CD8-positive, alpha-beta memory T cell (primary cell): ENCODE measurements at regions not wholly inside any gene's neighbourhood (a gene's known extent, or its start where the extent isn't known, plus 50 kb on each side); places are given as distances from the start of the nearest gene placed in this dataset.

Experiments
- CTCF ChIA-PET: fragments of 350-600 bp; sonication (Branson Sonifier 250); formaldehyde crosslinking; loops from one replicate; lab custom pipeline; 2021; ENCODE audit warnings: antibody characterized with exemption; lab: Charles Lee
- POLR2A ChIA-PET: fragments of 350-600 bp; sonication (Branson Sonifier 250); formaldehyde crosslinking; loops from one replicate; lab custom pipeline; 2021; ENCODE audit warnings: antibody characterized with exemption; lab: Charles Lee
- DNase-seq, 5 donors: peaks; one replicate each; pipeline versions ENCODE4 v3.0.0 to v3.0.0-alpha.2; 2020 to 2022; ENCODE audit warnings: mixed read lengths in 1 of 5
- H3K27ac ChIP-seq: one replicate; pipeline ENCODE4 v1.7.0; 2013; ENCODE audit warnings: low read depth, mild to moderate bottlenecking, low read length, moderate library complexity
- H3K27me3 ChIP-seq: 2 replicates; pipeline ENCODE4 v1.7.0; 2013; ENCODE audit warnings: low read length, mild to moderate bottlenecking; ENCODE audit not compliant: insufficient read depth, poor library complexity, severe bottlenecking
- H3K36me3 ChIP-seq: 2 replicates; pipeline ENCODE4 v1.7.0; 2013; ENCODE audit warnings: mild to moderate bottlenecking, low read length, moderate library complexity; ENCODE audit not compliant: insufficient read depth
- H3K4me1 ChIP-seq: 2 replicates; pipeline ENCODE4 v1.7.0; 2013; ENCODE audit warnings: mild to moderate bottlenecking, low read length, moderate library complexity; ENCODE audit not compliant: insufficient read depth
- H3K4me3 ChIP-seq: 2 replicates; pipeline ENCODE4 v1.7.0; 2013; ENCODE audit warnings: mild to moderate bottlenecking, low read length
- H3K9me3 ChIP-seq: 2 replicates; pipeline ENCODE4 v1.7.0; 2013; ENCODE audit warnings: mild to moderate bottlenecking, low read length
- H3K27ac Mint-ChIP-seq, 8 donors: one replicate each; pipeline ENCODE4 v1.8.0; 2020 to 2021; ENCODE audit warnings: mixed read lengths in 8 of 8, mild to moderate bottlenecking in 6 of 8, inconsistent platforms in 3 of 8, moderate library complexity in 3 of 8
- H3K27me3 Mint-ChIP-seq, 2 donors: one replicate each; pipeline ENCODE4 v1.8.0; 2020 to 2021; ENCODE audit warnings: mixed read lengths in 2 of 2, mild to moderate bottlenecking in 1 of 2, moderate library complexity in 1 of 2
- H3K36me3 Mint-ChIP-seq, 3 donors: one replicate each; pipeline ENCODE4 v1.8.0; 2020 to 2021; ENCODE audit warnings: mixed read lengths in 3 of 3, inconsistent platforms in 1 of 3, mild to moderate bottlenecking in 1 of 3
- H3K4me1 Mint-ChIP-seq, 3 donors: one replicate each; pipeline ENCODE4 v1.8.0; 2020 to 2021; ENCODE audit warnings: mixed read lengths in 3 of 3, inconsistent platforms in 1 of 3, mild to moderate bottlenecking in 1 of 3
- H3K4me3 Mint-ChIP-seq, 7 donors: one replicate each; pipeline ENCODE4 v1.8.0; 2020 to 2021; ENCODE audit warnings: mixed read lengths in 7 of 7, mild to moderate bottlenecking in 6 of 7, moderate library complexity in 4 of 7, inconsistent platforms in 2 of 7
- H3K9me3 Mint-ChIP-seq, 5 donors: one replicate each; pipeline ENCODE4 v1.8.0; 2020 to 2022; ENCODE audit warnings: mixed read lengths in 5 of 5, mild to moderate bottlenecking in 3 of 5, moderate library complexity in 2 of 5, inconsistent platforms in 1 of 5

- POLR2A ChIA-PET, result no interaction called here
- H3K27ac Mint-ChIP-seq, result no peak overlapping the region
- CTCF ChIA-PET, result no interaction called here
Observed at GRCh38 chr15:25536801-25537611, 98.2 kb upstream of the UBE3A start.

GRCh38 chr15:25535866-25536265 lies 97.0 kb upstream of the UBE3A start:
- Mint-ChIP-seq H3K27ac (no peak overlapping the region), H3K9me3 (peaks cover 0 to 27% (median 18%) of the 10 kb centered on the region in 5 donors), H3K36me3 (peaks cover 0 to 3% (median 0%) of the 10 kb centered on the region in 3 donors), H3K4me1 (no peaks in the 10 kb centered on the region), H3K27me3 (peaks cover 2 to 3% of the 10 kb centered on the region in 2 donors), H3K4me3 (no peak overlapping the region)
- no peaks in the 10 kb centered on the region for H3K4me1 ChIP-seq
- H3K27me3 ChIP-seq, result no peaks in the 10 kb centered on the region
- no peaks in the 10 kb centered on the region for H3K9me3 ChIP-seq
- ChIA-PET POLR2A (no interaction called here), CTCF (no interaction called here)
- H3K27ac ChIP-seq, result no peak overlapping the region
- DNase-seq, result no peak
- no peaks in the 10 kb centered on the region for H3K36me3 ChIP-seq
- no peak overlapping the region for H3K4me3 ChIP-seq

More at GRCh38 chr15:25536801-25537611, 98.2 kb upstream of the UBE3A start:
- H3K27me3 ChIP-seq, result no peaks in the 10 kb centered on the region
- Mint-ChIP-seq H3K27me3 (peaks cover 0 to 3% of the 10 kb centered on the region in 2 donors), H3K36me3 (no peaks in the 10 kb centered on the region), H3K4me3 (no peak overlapping the region), H3K4me1 (no peaks in the 10 kb centered on the region), H3K9me3 (peaks cover 0 to 25% (median 14%) of the 10 kb centered on the region in 5 donors)
- DNase-seq, result no peak
- H3K4me1 ChIP-seq, result no peaks in the 10 kb centered on the region
- no peak overlapping the region for H3K27ac ChIP-seq
- H3K9me3 ChIP-seq, result no peaks in the 10 kb centered on the region
- H3K4me3 ChIP-seq, result no peak overlapping the region
- H3K36me3 ChIP-seq, result no peaks in the 10 kb centered on the region

GRCh38 chr15:25534293-25534692 lies 95.5 kb upstream of the UBE3A start:
- CTCF ChIA-PET, result no interaction called here
- Histone ChIP-seq H3K27ac (no peak overlapping the region), H3K9me3 (no peaks in the 10 kb centered on the region), H3K27me3 (no peaks in the 10 kb centered on the region), H3K36me3 (no peaks in the 10 kb centered on the region), H3K4me1 (no peaks in the 10 kb centered on the region), H3K4me3 (no peak overlapping the region)
- H3K9me3 Mint-ChIP-seq, result peaks cover under 1 to 29% (median 23%) of the 10 kb centered on the region in 5 donors
- H3K27ac Mint-ChIP-seq, result no peak overlapping the region
- no peaks in the 10 kb centered on the region for H3K4me1 Mint-ChIP-seq
- H3K4me3 Mint-ChIP-seq, result no peak overlapping the region
- peaks cover 0 to 3% (median 0%) of the 10 kb centered on the region in 3 donors for H3K36me3 Mint-ChIP-seq
- POLR2A ChIA-PET, result no interaction called here
- DNase-seq, result no peak
- H3K27me3 Mint-ChIP-seq, result peaks cover 2 to 3% of the 10 kb centered on the region in 2 donors

GRCh38 chr15:25532269-25533140 lies 93.7 kb upstream of the UBE3A start:
- no peak overlapping the region for H3K4me3 ChIP-seq
- CTCF ChIA-PET, result interaction anchor here (1.2 kb wide), 1 partner anchor 23 kb away, joined by 3 read pairs; no protein-coding TSS in a partner anchor

GRCh38 chr15:25529774-25530173 lies 91.0 kb upstream of the UBE3A start:
- DNase-seq, result no peak
- ChIA-PET CTCF (no interaction called here), POLR2A (no interaction called here)
- H3K36me3 ChIP-seq, result no peaks in the 10 kb centered on the region
- Mint-ChIP-seq H3K4me1 (no peaks in the 10 kb centered on the region), H3K27me3 (peaks cover 0 to 2% of the 10 kb centered on the region in 2 donors), H3K27ac (no peak overlapping the region), H3K4me3 (no peak overlapping the region), H3K9me3 (peaks cover 5 to 45% (median 28%) of the 10 kb centered on the region in 5 donors), H3K36me3 (peaks cover 0 to 3% (median 0%) of the 10 kb centered on the region in 3 donors)
- no peaks in the 10 kb centered on the region for H3K9me3 ChIP-seq
- H3K27me3 ChIP-seq, result no peaks in the 10 kb centered on the region
- no peak overlapping the region for H3K27ac ChIP-seq
- H3K4me1 ChIP-seq, result no peaks in the 10 kb centered on the region
- H3K4me3 ChIP-seq, result no peak overlapping the region

More at GRCh38 chr15:25532269-25533140, 93.7 kb upstream of the UBE3A start:
- Mint-ChIP-seq H3K27me3 (peaks cover 2 to 3% of the 10 kb centered on the region in 2 donors), H3K4me3 (no peak overlapping the region), H3K27ac (no peak overlapping the region), H3K4me1 (no peaks in the 10 kb centered on the region), H3K9me3 (peaks cover 5 to 36% (median 25%) of the 10 kb centered on the region in 5 donors), H3K36me3 (peaks cover 0 to 3% (median 0%) of the 10 kb centered on the region in 3 donors)
- POLR2A ChIA-PET, result no interaction called here
- Histone ChIP-seq H3K27me3 (no peaks in the 10 kb centered on the region), H3K9me3 (no peaks in the 10 kb centered on the region), H3K27ac (no peak overlapping the region), H3K36me3 (no peaks in the 10 kb centered on the region), H3K4me1 (no peaks in the 10 kb centered on the region)
- no peak for DNase-seq

- H3K27me3 Mint-ChIP-seq, result peaks cover 0 to 2% of the 10 kb centered on the region in 2 donors
- H3K27ac Mint-ChIP-seq, result no peak overlapping the region
- H3K4me1 Mint-ChIP-seq, result no peaks in the 10 kb centered on the region
- Histone ChIP-seq H3K4me1 (no peaks in the 10 kb centered on the region), H3K36me3 (no peaks in the 10 kb centered on the region), H3K27me3 (no peaks in the 10 kb centered on the region), H3K9me3 (no peaks in the 10 kb centered on the region), H3K4me3 (no peak overlapping the region), H3K27ac (no peak overlapping the region)
- DNase-seq, result no peak
- ChIA-PET POLR2A (no interaction called here), CTCF (no interaction called here)
- no peak overlapping the region for H3K4me3 Mint-ChIP-seq
- peaks cover 14 to 60% (median 36%) of the 10 kb centered on the region in 5 donors for H3K9me3 Mint-ChIP-seq
- peaks cover 0 to 3% (median 0%) of the 10 kb centered on the region in 3 donors for H3K36me3 Mint-ChIP-seq
Observed at GRCh38 chr15:25527118-25527517, 88.3 kb upstream of the UBE3A start.

GRCh38 chr15:25525741-25526140 lies 86.9 kb upstream of the UBE3A start:
- Histone ChIP-seq H3K4me3 (no peak overlapping the region), H3K36me3 (no peaks in the 10 kb centered on the region), H3K4me1 (no peaks in the 10 kb centered on the region), H3K27ac (no peak overlapping the region), H3K9me3 (no peaks in the 10 kb centered on the region), H3K27me3 (no peaks in the 10 kb centered on the region)
- H3K9me3 Mint-ChIP-seq, result peaks cover 14 to 63% (median 40%) of the 10 kb centered on the region in 5 donors
- CTCF ChIA-PET, result no interaction called here
- POLR2A ChIA-PET, result no interaction called here
- H3K27ac Mint-ChIP-seq, result no peak overlapping the region
- H3K27me3 Mint-ChIP-seq, result peaks cover 0 to 3% of the 10 kb centered on the region in 2 donors
- H3K4me1 Mint-ChIP-seq, result no peaks in the 10 kb centered on the region
- DNase-seq, result no peak
- no peak overlapping the region for H3K4me3 Mint-ChIP-seq
- H3K36me3 Mint-ChIP-seq, result no peaks in the 10 kb centered on the region

GRCh38 chr15:25515633-25516032 lies 76.8 kb upstream of the UBE3A start:
- Histone ChIP-seq H3K36me3 (no peaks in the 10 kb centered on the region), H3K4me1 (no peaks in the 10 kb centered on the region), H3K27me3 (no peaks in the 10 kb centered on the region), H3K9me3 (no peaks in the 10 kb centered on the region), H3K4me3 (no peak overlapping the region), H3K27ac (no peak overlapping the region)
- Mint-ChIP-seq H3K27ac (no peak overlapping the region), H3K27me3 (peaks cover 2 to 4% of the 10 kb centered on the region in 2 donors), H3K4me3 (no peak overlapping the region), H3K9me3 (peaks cover 0 to 18% (median 0%) of the 10 kb centered on the region in 5 donors), H3K4me1 (no peaks in the 10 kb centered on the region), H3K36me3 (no peaks in the 10 kb centered on the region)
- POLR2A ChIA-PET, result no interaction called here
- CTCF ChIA-PET, result no interaction called here
- DNase-seq, result no peak
